Body of pancreas (tissue), 4 donors: ENCODE measurements at regions not wholly inside any gene's neighbourhood (a gene's known extent, or its start where the extent isn't known, plus 50 kb on each side); places are given as distances from the start of the nearest gene placed in this dataset.
"Not testable (repeated sequence)": the region's sequence is repeated elsewhere in the genome, so short reads cannot be mapped to it uniquely, and the experiment has no call there.

Source experiments
- ATAC-seq: fragments of 150-250 bp; one replicate; pipeline ENCODE4 v1.9.1; 2016
- DNase-seq, 4 donors: peaks; one replicate each; pipeline ENCODE4 v3.0.0-alpha.2; 2019
- H3K27ac ChIP-seq, 4 donors: fragments of 200-600 bp; sonication (generic); 1 replicate in 3 of 4; 2 replicates in 1 of 4; pipeline versions ENCODE4 v1.5.1 to v1.6.1; 2016 to 2019; ENCODE audit warnings: mild to moderate bottlenecking in 1 of 4, mixed read lengths in 1 of 4, moderate library complexity in 1 of 4
- H3K27me3 ChIP-seq, 2 donors: fragments of 200-600 bp; sonication (generic); one replicate each; pipeline ENCODE4 v1.6.0; 2016; ENCODE audit warnings: mild to moderate bottlenecking in 1 of 2
- H3K36me3 ChIP-seq, 2 donors: fragments of 200-600 bp; sonication (generic); replicated peaks in 1 of 2; 2 replicates each; pipeline ENCODE4 v1.5.1; 2016; ENCODE audit warnings: low read depth in 2 of 2; ENCODE audit not compliant: insufficient read depth in 1 of 2
- H3K4me1 ChIP-seq: fragments of 200-600 bp; sonication (generic); one replicate; pipeline ENCODE4 v1.6.0; 2016
- H3K4me3 ChIP-seq, 2 donors: fragments of 200-600 bp; sonication (generic); 1 replicate in 1 of 2; 2 replicates in 1 of 2; pipeline ENCODE4 v1.5.1; 2016 to 2019
- H3K9me3 ChIP-seq, 3 donors: fragments of 200-600 bp; sonication (generic); 1 replicate in 2 of 3; 2 replicates in 1 of 3; pipeline ENCODE4 v1.5.1; 2016
- POLR2A ChIP-seq, 3 donors: fragments of 450-650 bp; IDR thresholded peaks; one replicate each; pipeline ENCODE4 v1.6.1; 2016; ENCODE audit warnings: antibody characterized with exemption in 3 of 3, mild to moderate bottlenecking in 2 of 3
- WGBS, 2 donors: methylation state at CpG; one replicate each; pipeline ENCODE4 v1.1.5; 2017; 5-methylcytosine and 5-hydroxymethylcytosine counted together
- intact Hi-C: fragments of 100-400 bp; cut with DNase I; formaldehyde crosslinking; loops from one replicate; pipeline ENCODE4 v1.15.1; 2023
- TF ChIP-seq, protein P1 (sequence below), 7 experiments: fragments of 450-650 bp in 4 of 7; fragments of 200-600 bp in 3 of 7; sonication (generic) in 3 of 7; IDR thresholded peaks; one replicate each; pipeline ENCODE4 v1.5.1; 2016 to 2019; ENCODE audit warnings: antibody characterized with exemption in 7 of 7

DNA sequence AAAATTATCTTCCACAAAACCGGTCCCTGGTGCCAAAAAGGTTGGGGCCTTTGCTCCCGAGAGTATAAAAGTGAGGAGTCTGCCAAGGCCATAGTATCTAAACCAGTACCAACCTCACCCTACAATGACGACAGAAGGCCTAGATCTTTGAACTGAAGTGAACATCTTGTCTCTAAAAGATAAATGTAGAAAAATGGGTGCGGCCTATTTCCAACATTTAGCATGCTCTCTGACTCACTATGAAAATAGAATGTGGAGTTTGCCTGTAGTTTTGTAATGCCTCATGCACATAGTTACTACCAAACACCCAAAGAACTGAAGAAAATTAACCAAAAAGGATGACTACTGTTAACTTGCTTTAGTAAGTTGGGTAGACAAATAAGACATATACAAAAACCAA lies 218.4 kb downstream of the SLITRK2 start:
- 68 to 82% methylated on average over 4 of the region's 4 CpGs for WGBS, 2 donors

DNA sequence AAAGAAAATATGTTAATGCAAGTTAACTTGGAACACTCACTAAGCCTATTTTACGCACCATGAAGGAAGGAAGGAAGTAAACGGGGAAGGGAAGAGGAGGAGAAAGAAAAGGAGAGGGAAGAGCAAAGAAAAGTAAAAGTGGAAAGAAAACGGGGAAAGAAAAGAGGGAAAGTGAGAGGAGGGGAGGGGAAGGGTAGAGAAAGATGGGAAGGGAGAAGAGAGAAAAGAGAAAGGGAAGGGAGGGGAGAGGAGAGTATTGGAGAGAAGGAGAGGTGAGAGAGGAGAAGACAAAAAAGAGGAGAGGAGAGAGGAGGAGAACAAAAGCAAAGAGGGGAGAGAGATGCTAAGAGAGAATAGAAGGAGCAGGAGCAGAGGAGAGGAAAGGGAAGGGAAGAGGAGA lies 224.1 kb downstream of the SLITRK2 start:
- DNase-seq (no peak), ATAC-seq (no peak)
- Histone ChIP-seq H3K27me3 (no peaks in the 10 kb centered on the region), H3K4me3 (no peak overlapping the region), H3K27ac (no peak overlapping the region), H3K36me3 (no peaks in the 10 kb centered on the region), H3K9me3 (no peaks in the 10 kb centered on the region), H3K4me1 (no peaks in the 10 kb centered on the region)
- WGBS, 2 donors: 59 to 65% methylated on average over 3 of the region's 3 CpGs
- TF ChIP-seq, protein P1, sequence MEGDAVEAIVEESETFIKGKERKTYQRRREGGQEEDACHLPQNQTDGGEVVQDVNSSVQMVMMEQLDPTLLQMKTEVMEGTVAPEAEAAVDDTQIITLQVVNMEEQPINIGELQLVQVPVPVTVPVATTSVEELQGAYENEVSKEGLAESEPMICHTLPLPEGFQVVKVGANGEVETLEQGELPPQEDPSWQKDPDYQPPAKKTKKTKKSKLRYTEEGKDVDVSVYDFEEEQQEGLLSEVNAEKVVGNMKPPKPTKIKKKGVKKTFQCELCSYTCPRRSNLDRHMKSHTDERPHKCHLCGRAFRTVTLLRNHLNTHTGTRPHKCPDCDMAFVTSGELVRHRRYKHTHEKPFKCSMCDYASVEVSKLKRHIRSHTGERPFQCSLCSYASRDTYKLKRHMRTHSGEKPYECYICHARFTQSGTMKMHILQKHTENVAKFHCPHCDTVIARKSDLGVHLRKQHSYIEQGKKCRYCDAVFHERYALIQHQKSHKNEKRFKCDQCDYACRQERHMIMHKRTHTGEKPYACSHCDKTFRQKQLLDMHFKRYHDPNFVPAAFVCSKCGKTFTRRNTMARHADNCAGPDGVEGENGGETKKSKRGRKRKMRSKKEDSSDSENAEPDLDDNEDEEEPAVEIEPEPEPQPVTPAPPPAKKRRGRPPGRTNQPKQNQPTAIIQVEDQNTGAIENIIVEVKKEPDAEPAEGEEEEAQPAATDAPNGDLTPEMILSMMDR (IDR thresholded peaks at IDR 0.05): no peak
- TF ChIP-seq POLR2A (IDR thresholded peaks at IDR 0.05): no peak
- intact Hi-C loops: no loop called here

More for the DNA sequence above, 218.4 kb downstream of the SLITRK2 start:
- Histone ChIP-seq H3K4me3 (no peak overlapping the region), H3K36me3 (no peaks in the 10 kb centered on the region), H3K9me3 (no peaks in the 10 kb centered on the region), H3K27ac (no peak overlapping the region), H3K4me1 (no peaks in the 10 kb centered on the region), H3K27me3 (no peaks in the 10 kb centered on the region)
- intact Hi-C loops: no loop called here
- TF ChIP-seq, protein P1 (IDR thresholded peaks at IDR 0.05): no peak
- TF ChIP-seq POLR2A (IDR thresholded peaks at IDR 0.05): no peak
- DNase-seq (no peak), ATAC-seq (no peak)

DNA sequence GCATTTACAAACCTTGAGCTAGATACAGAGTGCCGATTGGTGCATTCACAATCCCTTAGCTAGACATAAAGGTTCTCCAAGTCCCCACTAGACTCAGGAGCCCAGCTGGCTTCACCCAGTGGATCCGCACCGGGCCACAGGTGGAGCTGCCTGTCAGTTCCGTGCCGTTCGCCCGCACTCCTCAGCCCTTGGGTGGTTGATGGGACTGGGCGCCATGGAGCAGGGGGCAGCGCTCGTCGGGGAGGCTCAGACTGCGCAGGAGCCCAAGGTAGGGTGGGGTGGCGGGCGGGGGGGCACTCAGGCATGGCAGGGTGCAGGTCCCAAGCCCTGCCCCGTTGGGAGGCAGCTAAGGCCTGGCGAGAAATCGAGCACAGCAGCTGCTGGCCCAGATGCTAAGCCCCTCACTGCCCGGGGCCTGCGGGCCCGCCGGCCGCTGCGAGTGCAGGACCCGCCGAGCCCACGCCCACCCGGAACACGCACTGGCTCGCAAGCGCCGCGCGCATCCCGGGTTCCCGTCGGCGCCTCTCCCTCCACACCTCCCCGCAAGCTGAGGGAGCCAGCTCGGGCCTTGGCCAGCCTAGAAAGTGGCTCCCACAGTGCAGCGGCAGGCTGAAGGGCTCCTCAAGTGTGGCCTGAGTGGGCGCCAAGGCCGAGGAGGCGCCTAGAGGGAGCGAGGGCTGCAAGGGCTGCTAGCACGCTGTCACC lies 228.5 kb downstream of the SLITRK2 start:
- H3K4me1 ChIP-seq, H3K27me3 ChIP-seq, H3K27ac ChIP-seq, DNase-seq, ATAC-seq, H3K36me3 ChIP-seq, intact Hi-C loops, H3K4me3 ChIP-seq, H3K9me3 ChIP-seq: not testable (repeated sequence)
- 87% methylated on average over 13 of the region's 45 CpGs; no CpG with 5 or more reads in 1 of the 2 donors for WGBS, 2 donors

DNA sequence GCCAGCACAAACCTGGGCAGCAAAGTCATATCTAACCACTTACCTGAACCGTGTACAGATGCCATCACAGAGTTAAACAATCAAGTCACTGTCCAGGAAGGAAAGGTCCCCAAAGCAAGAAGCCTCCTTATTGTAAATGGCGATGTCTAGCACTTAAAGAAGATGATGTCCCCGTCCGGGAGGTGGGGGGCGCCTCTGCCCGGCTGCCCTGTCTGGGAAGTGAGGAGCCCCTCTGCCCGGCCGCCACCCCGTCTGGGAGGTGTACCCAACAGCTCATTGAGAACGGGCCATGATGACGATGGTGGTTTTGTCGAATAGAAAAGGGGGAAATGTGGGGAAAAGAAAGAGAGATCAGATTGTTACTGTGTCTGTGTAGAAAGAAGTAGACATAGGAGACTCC lies 231.9 kb downstream of the SLITRK2 start:
- DNase-seq, H3K9me3 ChIP-seq, H3K36me3 ChIP-seq, H3K27me3 ChIP-seq, ATAC-seq, H3K27ac ChIP-seq, intact Hi-C loops, H3K4me1 ChIP-seq, H3K4me3 ChIP-seq: not testable (repeated sequence)
- WGBS, 2 donors: 91% methylated on average over 6 of the region's 12 CpGs; no CpG with 5 or more reads in 1 of the 2 donors

DNA sequence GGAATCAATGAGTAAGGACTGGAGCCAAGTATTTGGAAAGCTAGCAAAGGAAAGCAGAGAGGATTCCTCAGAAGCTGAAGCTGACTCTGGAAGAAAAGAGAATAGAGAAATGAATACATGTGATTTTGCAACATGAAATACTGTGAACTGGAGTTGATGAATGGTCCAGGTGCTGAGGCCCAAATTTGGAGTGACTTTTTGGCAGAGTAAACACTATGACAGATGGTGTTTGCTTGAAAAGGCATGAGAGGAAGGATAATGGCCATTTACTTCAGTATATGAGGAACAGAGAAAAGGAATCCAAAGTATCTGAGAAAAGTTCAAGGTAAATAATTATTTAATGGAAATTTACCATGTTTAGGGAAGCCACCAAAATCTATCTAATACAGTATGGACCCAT lies 236.7 kb downstream of the SLITRK2 start:
- no peaks in the 10 kb centered on the region for H3K27me3 ChIP-seq
- no peak overlapping the region for H3K27ac ChIP-seq
- no peaks in the 10 kb centered on the region for H3K36me3 ChIP-seq
- ATAC-seq (no peak), DNase-seq (no peak)
- H3K4me1 ChIP-seq: no peaks in the 10 kb centered on the region
- H3K9me3 ChIP-seq: no peaks in the 10 kb centered on the region
- intact Hi-C loops: no loop called here
- H3K4me3 ChIP-seq: no peak overlapping the region
- TF ChIP-seq POLR2A (IDR thresholded peaks at IDR 0.05): no peak
- TF ChIP-seq, protein P1 (IDR thresholded peaks at IDR 0.05): no peak

DNA sequence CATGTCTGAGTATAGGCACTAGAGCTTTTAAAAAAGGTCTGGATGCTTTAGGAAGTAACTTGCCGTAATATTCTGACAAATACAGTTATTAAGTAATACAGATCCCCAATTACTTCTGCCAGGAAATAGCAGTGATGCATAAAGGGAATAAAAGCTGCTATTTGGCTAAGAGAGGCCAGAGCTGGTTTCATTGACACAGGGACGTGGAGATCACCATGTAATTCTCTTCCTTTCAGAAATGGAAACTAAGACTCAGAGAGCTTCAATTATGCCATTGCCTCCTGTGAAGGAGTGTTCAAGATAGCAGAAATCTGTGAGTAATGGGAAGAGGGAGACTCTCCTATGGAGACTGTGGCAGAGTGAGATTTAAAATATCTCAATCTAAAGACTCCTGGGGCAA lies 238.1 kb downstream of the SLITRK2 start:
- intact Hi-C loops: no loop called here
- ATAC-seq: no peak
- Histone ChIP-seq H3K36me3 (no peaks in the 10 kb centered on the region), H3K9me3 (no peaks in the 10 kb centered on the region), H3K4me1 (no peaks in the 10 kb centered on the region), H3K4me3 (no peak overlapping the region), H3K27ac (no peak overlapping the region), H3K27me3 (no peaks in the 10 kb centered on the region)
- DNase-seq: no peak
- TF ChIP-seq POLR2A (IDR thresholded peaks at IDR 0.05): no peak
- TF ChIP-seq, protein P1 (IDR thresholded peaks at IDR 0.05): no peak
- 54 to 60% methylated on average over 2 of the region's 2 CpGs for WGBS, 2 donors
